ENCODE measurements at regions not wholly inside any gene's neighbourhood (a gene's known extent, or its start where the extent isn't known, plus 50 kb on each side); places are given as distances from the start of the nearest gene placed in this dataset.

DNA sequence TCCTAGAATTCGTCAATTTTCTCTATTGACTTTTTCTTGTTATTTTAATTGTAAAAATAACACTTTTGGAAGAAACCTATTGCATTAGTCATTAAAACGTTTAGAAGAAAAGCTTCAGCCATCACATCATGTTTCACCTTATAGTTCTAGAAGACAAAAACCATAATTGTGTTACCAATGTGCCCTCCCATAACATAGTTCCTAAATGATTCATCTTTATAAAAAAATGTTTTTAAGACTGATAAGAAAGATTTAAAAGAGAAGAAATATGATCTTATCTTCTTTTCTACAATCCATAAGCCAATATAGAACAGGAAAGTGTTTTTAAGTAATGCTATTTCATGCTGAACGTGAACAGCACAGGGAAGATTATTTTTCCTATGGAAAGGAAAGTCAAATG, 316.6 kb upstream of the NDST4 start:
- H3K36me3 Mint-ChIP-seq (ENCODE audit: low read depth) = no peaks in the 10 kb centered on the region
- no peak overlapping the region for H2AFZ ChIP-seq
- no peaks in the 10 kb centered on the region for H3K79me2 ChIP-seq (replicated peaks; ENCODE audit: insufficient read depth)
- no peak overlapping the region for H3K4me3 Mint-ChIP-seq
- no peak for ATAC-seq
- H4K20me1 ChIP-seq (replicated peaks; ENCODE audit: insufficient read depth) = no peaks in the 10 kb centered on the region
- no peaks in the 10 kb centered on the region for H3F3A ChIP-seq (replicated peaks; ENCODE audit: low read depth)
- no peaks in the 10 kb centered on the region for H3K27me3 ChIP-seq (ENCODE audit: insufficient read depth)
- H3K9me2 ChIP-seq (ENCODE audit: insufficient read depth) = peaks cover 4% of the 10 kb centered on the region; the same call in 1 of the 2 replicates
- H3K27ac ChIP-seq (ENCODE audit: low read depth) = no peak overlapping the region
- no peak overlapping the region for H3K27ac Mint-ChIP-seq
- no peak overlapping the region for H3K4me3 ChIP-seq
- DNase-seq (ENCODE audit: low spot score) = no peak
- H3K9me3 Mint-ChIP-seq = no peaks in the 10 kb centered on the region
- H3K4me2 ChIP-seq = no peak overlapping the region
- TF ChIP-seq EZH2 (IDR thresholded peaks at IDR 0.05; ENCODE audit: low read depth, unreplicated experiment) (no peak), CREB1 (CRISPR knock-in tag; IDR thresholded peaks at IDR 0.05; ENCODE audit: low read depth) (no peak), EZH2phosphoT487 (IDR thresholded peaks at IDR 0.05; ENCODE audit: unreplicated experiment) (no peak), NANOG (IDR thresholded peaks at IDR 0.05; ENCODE audit: borderline replicate concordance) (no peak), JUNB (IDR thresholded peaks at IDR 0.05; ENCODE audit: unreplicated experiment) (no peak), POLR2AphosphoS5 (IDR thresholded peaks at IDR 0.05; ENCODE audit: low read depth) (no peak), ZNF331 (CRISPR knock-in tag; IDR thresholded peaks at IDR 0.05; ENCODE audit: low read depth) (no peak), ZNF114 (CRISPR knock-in tag; IDR thresholded peaks at IDR 0.05) (no peak)
- TF ChIP-seq, protein P1, sequence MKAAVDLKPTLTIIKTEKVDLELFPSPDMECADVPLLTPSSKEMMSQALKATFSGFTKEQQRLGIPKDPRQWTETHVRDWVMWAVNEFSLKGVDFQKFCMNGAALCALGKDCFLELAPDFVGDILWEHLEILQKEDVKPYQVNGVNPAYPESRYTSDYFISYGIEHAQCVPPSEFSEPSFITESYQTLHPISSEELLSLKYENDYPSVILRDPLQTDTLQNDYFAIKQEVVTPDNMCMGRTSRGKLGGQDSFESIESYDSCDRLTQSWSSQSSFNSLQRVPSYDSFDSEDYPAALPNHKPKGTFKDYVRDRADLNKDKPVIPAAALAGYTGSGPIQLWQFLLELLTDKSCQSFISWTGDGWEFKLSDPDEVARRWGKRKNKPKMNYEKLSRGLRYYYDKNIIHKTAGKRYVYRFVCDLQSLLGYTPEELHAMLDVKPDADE (IDR thresholded peaks at IDR 0.05) = no peak
- TF ChIP-seq, protein P2, sequence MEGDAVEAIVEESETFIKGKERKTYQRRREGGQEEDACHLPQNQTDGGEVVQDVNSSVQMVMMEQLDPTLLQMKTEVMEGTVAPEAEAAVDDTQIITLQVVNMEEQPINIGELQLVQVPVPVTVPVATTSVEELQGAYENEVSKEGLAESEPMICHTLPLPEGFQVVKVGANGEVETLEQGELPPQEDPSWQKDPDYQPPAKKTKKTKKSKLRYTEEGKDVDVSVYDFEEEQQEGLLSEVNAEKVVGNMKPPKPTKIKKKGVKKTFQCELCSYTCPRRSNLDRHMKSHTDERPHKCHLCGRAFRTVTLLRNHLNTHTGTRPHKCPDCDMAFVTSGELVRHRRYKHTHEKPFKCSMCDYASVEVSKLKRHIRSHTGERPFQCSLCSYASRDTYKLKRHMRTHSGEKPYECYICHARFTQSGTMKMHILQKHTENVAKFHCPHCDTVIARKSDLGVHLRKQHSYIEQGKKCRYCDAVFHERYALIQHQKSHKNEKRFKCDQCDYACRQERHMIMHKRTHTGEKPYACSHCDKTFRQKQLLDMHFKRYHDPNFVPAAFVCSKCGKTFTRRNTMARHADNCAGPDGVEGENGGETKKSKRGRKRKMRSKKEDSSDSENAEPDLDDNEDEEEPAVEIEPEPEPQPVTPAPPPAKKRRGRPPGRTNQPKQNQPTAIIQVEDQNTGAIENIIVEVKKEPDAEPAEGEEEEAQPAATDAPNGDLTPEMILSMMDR (conservative IDR thresholded peaks at IDR 0.05; ENCODE audit: low read depth in 2 of 2) = no peak
- TF ChIP-seq, protein P3, sequence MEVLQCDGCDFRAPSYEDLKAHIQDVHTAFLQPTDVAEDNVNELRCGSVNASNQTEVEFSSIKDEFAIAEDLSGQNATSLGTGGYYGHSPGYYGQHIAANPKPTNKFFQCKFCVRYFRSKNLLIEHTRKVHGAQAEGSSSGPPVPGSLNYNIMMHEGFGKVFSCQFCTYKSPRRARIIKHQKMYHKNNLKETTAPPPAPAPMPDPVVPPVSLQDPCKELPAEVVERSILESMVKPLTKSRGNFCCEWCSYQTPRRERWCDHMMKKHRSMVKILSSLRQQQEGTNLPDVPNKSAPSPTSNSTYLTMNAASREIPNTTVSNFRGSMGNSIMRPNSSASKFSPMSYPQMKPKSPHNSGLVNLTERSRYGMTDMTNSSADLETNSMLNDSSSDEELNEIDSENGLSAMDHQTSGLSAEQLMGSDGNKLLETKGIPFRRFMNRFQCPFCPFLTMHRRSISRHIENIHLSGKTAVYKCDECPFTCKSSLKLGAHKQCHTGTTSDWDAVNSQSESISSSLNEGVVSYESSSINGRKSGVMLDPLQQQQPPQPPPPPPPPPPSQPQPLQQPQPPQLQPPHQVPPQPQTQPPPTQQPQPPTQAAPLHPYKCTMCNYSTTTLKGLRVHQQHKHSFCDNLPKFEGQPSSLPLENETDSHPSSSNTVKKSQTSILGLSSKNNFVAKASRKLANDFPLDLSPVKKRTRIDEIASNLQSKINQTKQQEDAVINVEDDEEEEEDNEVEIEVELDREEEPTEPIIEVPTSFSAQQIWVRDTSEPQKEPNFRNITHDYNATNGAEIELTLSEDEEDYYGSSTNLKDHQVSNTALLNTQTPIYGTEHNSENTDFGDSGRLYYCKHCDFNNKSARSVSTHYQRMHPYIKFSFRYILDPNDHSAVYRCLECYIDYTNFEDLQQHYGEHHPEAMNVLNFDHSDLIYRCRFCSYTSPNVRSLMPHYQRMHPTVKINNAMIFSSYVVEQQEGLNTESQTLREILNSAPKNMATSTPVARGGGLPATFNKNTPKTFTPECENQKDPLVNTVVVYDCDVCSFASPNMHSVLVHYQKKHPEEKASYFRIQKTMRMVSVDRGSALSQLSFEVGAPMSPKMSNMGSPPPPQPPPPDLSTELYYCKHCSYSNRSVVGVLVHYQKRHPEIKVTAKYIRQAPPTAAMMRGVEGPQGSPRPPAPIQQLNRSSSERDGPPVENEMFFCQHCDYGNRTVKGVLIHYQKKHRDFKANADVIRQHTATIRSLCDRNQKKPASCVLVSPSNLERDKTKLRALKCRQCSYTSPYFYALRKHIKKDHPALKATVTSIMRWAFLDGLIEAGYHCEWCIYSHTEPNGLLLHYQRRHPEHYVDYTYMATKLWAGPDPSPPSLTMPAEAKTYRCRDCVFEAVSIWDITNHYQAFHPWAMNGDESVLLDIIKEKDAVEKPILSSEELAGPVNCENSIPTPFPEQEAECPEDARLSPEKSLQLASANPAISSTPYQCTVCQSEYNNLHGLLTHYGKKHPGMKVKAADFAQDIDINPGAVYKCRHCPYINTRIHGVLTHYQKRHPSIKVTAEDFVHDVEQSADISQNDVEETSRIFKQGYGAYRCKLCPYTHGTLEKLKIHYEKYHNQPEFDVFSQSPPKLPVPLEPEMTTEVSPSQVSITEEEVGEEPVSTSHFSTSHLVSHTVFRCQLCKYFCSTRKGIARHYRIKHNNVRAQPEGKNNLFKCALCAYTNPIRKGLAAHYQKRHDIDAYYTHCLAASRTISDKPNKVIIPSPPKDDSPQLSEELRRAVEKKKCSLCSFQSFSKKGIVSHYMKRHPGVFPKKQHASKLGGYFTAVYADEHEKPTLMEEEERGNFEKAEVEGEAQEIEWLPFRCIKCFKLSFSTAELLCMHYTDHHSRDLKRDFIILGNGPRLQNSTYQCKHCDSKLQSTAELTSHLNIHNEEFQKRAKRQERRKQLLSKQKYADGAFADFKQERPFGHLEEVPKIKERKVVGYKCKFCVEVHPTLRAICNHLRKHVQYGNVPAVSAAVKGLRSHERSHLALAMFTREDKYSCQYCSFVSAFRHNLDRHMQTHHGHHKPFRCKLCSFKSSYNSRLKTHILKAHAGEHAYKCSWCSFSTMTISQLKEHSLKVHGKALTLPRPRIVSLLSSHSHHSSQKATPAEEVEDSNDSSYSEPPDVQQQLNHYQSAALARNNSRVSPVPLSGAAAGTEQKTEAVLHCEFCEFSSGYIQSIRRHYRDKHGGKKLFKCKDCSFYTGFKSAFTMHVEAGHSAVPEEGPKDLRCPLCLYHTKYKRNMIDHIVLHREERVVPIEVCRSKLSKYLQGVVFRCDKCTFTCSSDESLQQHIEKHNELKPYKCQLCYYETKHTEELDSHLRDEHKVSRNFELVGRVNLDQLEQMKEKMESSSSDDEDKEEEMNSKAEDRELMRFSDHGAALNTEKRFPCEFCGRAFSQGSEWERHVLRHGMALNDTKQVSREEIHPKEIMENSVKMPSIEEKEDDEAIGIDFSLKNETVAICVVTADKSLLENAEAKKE (CRISPR knock-in tag; IDR thresholded peaks at IDR 0.05) = no peak
- TF ChIP-seq, protein P4, sequence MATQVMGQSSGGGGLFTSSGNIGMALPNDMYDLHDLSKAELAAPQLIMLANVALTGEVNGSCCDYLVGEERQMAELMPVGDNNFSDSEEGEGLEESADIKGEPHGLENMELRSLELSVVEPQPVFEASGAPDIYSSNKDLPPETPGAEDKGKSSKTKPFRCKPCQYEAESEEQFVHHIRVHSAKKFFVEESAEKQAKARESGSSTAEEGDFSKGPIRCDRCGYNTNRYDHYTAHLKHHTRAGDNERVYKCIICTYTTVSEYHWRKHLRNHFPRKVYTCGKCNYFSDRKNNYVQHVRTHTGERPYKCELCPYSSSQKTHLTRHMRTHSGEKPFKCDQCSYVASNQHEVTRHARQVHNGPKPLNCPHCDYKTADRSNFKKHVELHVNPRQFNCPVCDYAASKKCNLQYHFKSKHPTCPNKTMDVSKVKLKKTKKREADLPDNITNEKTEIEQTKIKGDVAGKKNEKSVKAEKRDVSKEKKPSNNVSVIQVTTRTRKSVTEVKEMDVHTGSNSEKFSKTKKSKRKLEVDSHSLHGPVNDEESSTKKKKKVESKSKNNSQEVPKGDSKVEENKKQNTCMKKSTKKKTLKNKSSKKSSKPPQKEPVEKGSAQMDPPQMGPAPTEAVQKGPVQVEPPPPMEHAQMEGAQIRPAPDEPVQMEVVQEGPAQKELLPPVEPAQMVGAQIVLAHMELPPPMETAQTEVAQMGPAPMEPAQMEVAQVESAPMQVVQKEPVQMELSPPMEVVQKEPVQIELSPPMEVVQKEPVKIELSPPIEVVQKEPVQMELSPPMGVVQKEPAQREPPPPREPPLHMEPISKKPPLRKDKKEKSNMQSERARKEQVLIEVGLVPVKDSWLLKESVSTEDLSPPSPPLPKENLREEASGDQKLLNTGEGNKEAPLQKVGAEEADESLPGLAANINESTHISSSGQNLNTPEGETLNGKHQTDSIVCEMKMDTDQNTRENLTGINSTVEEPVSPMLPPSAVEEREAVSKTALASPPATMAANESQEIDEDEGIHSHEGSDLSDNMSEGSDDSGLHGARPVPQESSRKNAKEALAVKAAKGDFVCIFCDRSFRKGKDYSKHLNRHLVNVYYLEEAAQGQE (IDR thresholded peaks at IDR 0.05; ENCODE audit: unreplicated experiment) = no peak
- peaks cover 1% of the 10 kb centered on the region for H3K27me3 Mint-ChIP-seq (ENCODE audit: insufficient read depth, low read depth, poor library complexity)
- peaks cover 12% of the 10 kb centered on the region; the same call in 1 of the 2 replicates for H3K4me1 ChIP-seq (ENCODE audit: insufficient read depth)
- H3K36me3 ChIP-seq (ENCODE audit: insufficient read depth) = no peaks in the 10 kb centered on the region
- no peaks in the 10 kb centered on the region for H3K4me1 Mint-ChIP-seq

Measured in GM23338 (cell line).